Endothelial cell (in vitro differentiated cells): ENCODE measurements at regions not wholly inside any gene's neighbourhood (a gene's known extent, or its start where the extent isn't known, plus 50 kb on each side); places are given as distances from the start of the nearest gene placed in this dataset.
A peak's percentile ranks its signal among the peaks of the same experiment; 100 is the strongest.
"Not testable (repeated sequence)": the region's sequence is repeated elsewhere in the genome, so short reads cannot be mapped to it uniquely, and the experiment has no call there.

Experiments used
- DNase-seq: peaks from one replicate; pipeline ENCODE4 v3.0.0; 2021; ENCODE audit warnings: low spot score
- H3K27ac Mint-ChIP-seq: one replicate; pipeline ENCODE4 v1.8.0; 2021; ENCODE audit warnings: mixed read lengths, inconsistent platforms; ENCODE audit not compliant: unreplicated experiment
- H3K27me3 Mint-ChIP-seq: one replicate; pipeline ENCODE4 v1.8.0; 2021; ENCODE audit warnings: mild to moderate bottlenecking, moderate library complexity, mixed read lengths, inconsistent platforms; ENCODE audit not compliant: unreplicated experiment
- H3K36me3 Mint-ChIP-seq: one replicate; pipeline ENCODE4 v1.8.0; 2021; ENCODE audit warnings: mild to moderate bottlenecking, low read depth, mixed read lengths, inconsistent platforms; ENCODE audit not compliant: unreplicated experiment
- H3K4me1 Mint-ChIP-seq: one replicate; pipeline ENCODE4 v1.8.0; 2021; ENCODE audit warnings: mild to moderate bottlenecking, mixed read lengths, inconsistent platforms; ENCODE audit not compliant: unreplicated experiment
- H3K4me3 Mint-ChIP-seq: one replicate; pipeline ENCODE4 v1.8.0; 2021; ENCODE audit warnings: mild to moderate bottlenecking, mixed read lengths, inconsistent platforms; ENCODE audit not compliant: unreplicated experiment
- H3K9me3 Mint-ChIP-seq: one replicate; pipeline ENCODE4 v1.8.0; 2021; ENCODE audit warnings: mixed read lengths, inconsistent platforms; ENCODE audit not compliant: unreplicated experiment
- TF ChIP-seq, protein P1 (sequence below): fragments of 200-600 bp; sonication (generic); IDR thresholded peaks from one replicate; pipeline ENCODE4 v1.5.0; 2021; ENCODE audit warnings: antibody characterized with exemption; ENCODE audit not compliant: unreplicated experiment

- Mint-ChIP-seq H3K27me3 (peaks cover 3% of the 10 kb centered on the region), H3K4me1 (peaks cover 9% of the 10 kb centered on the region), H3K36me3 (no peaks in the 10 kb centered on the region), H3K9me3 (no peaks in the 10 kb centered on the region), H3K4me3 (no peak overlapping the region), H3K27ac (no peak overlapping the region)
- no peak for DNase-seq
- TF ChIP-seq, protein P1, sequence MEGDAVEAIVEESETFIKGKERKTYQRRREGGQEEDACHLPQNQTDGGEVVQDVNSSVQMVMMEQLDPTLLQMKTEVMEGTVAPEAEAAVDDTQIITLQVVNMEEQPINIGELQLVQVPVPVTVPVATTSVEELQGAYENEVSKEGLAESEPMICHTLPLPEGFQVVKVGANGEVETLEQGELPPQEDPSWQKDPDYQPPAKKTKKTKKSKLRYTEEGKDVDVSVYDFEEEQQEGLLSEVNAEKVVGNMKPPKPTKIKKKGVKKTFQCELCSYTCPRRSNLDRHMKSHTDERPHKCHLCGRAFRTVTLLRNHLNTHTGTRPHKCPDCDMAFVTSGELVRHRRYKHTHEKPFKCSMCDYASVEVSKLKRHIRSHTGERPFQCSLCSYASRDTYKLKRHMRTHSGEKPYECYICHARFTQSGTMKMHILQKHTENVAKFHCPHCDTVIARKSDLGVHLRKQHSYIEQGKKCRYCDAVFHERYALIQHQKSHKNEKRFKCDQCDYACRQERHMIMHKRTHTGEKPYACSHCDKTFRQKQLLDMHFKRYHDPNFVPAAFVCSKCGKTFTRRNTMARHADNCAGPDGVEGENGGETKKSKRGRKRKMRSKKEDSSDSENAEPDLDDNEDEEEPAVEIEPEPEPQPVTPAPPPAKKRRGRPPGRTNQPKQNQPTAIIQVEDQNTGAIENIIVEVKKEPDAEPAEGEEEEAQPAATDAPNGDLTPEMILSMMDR = no peak
Observed at GRCh38 chr2:64808092-64808491, 154.4 kb upstream of the SERTAD2 start.

DNA sequence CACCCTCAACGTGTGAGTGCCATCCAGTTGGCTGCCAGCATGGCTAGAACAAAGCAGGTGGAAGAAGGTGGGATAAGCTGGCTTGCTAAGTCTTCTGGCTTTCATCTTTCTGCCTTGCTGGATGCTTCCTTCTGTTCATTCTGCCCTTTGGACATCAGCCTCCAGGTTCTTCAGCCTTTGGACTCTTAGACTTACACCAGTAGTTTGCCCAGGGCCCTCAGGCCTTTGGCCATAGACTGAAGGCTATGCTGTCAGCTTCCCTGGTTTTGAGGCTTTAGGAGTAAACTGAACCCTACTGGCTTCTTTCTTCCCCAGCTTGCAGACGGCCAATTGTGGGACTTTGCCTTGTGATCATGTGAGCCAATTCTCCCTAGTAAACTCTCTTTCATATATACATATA lies 155.0 kb upstream of the SERTAD2 start:
- no peak for DNase-seq
- Mint-ChIP-seq H3K9me3 (no peaks in the 10 kb centered on the region), H3K36me3 (no peaks in the 10 kb centered on the region), H3K4me3 (no peak overlapping the region), H3K27ac (no peak overlapping the region), H3K27me3 (peaks cover 3% of the 10 kb centered on the region), H3K4me1 (peaks cover 9% of the 10 kb centered on the region)
- TF ChIP-seq, protein P1 = no peak

GRCh38 chr2:64809216-64809615 lies 155.5 kb upstream of the SERTAD2 start:
- no peaks in the 10 kb centered on the region for H3K9me3 Mint-ChIP-seq
- no peaks in the 10 kb centered on the region for H3K36me3 Mint-ChIP-seq
- peaks cover 9% of the 10 kb centered on the region for H3K4me1 Mint-ChIP-seq
- no peak overlapping the region for H3K27ac Mint-ChIP-seq
- no peak for DNase-seq
- no peak overlapping the region for H3K4me3 Mint-ChIP-seq
- TF ChIP-seq, protein P1 = no peak
- H3K27me3 Mint-ChIP-seq = peaks cover 6% of the 10 kb centered on the region

DNA sequence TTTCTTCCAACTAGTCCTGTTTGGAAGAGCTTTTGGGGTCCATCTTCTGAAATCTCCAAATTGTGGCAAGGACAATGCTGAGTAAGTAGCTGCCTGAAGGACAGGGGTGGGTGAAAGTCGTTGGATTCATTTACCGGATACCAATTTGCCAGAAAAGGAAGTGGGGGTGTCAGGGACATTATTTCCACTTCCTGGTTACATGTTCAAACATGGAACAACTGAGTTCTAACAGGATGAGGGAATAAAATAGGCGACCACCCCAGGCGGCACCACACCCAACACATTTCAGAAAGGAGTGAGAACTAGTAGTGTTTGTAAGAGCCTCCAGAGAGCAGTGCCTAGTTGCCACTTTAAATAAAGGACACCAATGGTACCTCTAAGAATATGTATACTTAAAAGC lies 158.6 kb upstream of the SERTAD2 start:
- Mint-ChIP-seq H3K9me3 (no peaks in the 10 kb centered on the region), H3K4me3 (no peak overlapping the region), H3K36me3 (no peaks in the 10 kb centered on the region), H3K27ac (peak overlapping the region; percentile 78), H3K4me1 (peaks cover 9% of the 10 kb centered on the region), H3K27me3 (peaks cover 6% of the 10 kb centered on the region)
- peak; percentile 23 for DNase-seq
- TF ChIP-seq, protein P1 = no peak

DNA sequence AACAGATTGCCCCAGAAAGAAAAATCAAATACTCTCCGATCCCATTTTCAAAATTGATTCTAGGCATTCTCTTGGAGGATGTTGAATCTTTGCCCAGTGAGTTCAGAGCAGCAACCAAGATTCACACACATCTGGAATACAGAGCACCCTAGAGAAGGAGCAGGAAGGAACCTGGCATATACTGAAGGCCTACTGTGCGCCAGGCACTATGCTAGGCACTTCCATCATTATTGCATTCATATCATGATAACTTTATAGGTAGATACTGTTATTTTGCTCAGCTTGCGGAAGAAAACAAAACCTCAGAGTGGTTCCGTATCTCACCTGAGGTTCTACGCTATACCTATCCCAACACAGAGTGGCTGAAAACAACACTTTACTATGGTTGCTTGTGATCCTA lies 160.3 kb upstream of the SERTAD2 start:
- TF ChIP-seq, protein P1 = no peak
- Mint-ChIP-seq H3K4me3 (no peak overlapping the region), H3K36me3 (no peaks in the 10 kb centered on the region), H3K27me3 (peaks cover 6% of the 10 kb centered on the region), H3K9me3 (no peaks in the 10 kb centered on the region), H3K27ac (no peak overlapping the region), H3K4me1 (peaks cover 9% of the 10 kb centered on the region)
- no peak for DNase-seq

DNA sequence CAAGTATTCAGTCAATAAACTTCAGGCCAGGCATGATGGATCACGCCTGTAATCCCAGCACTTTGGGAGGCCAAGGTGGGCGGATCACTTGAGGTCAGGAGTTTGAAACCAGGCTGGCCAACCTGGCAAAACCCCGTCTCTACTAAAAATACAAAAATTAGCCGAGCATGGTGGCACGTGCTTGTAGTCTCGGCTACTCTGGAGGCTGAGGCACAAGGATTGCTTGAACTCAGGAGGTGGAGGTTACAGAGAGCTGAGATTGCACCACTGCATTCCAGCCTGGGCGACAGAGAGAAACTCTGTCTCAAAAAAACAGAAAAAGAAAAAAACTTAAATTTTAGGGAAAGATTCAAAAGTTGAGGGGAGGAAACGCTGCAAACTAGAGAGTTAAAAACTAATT lies 162.8 kb upstream of the SERTAD2 start:
- DNase-seq, H3K36me3 Mint-ChIP-seq, H3K27me3 Mint-ChIP-seq, H3K9me3 Mint-ChIP-seq, H3K4me1 Mint-ChIP-seq, H3K4me3 Mint-ChIP-seq, H3K27ac Mint-ChIP-seq: not testable (repeated sequence)
